LoVo (cell line): ENCODE measurements at regions not wholly inside any gene's neighbourhood (a gene's known extent, or its start where the extent isn't known, plus 50 kb on each side); places are given as distances from the start of the nearest gene placed in this dataset.

ENCODE experiments used
- DNase-seq: peaks from one replicate; pipeline ENCODE4 v3.0.0-alpha.2; 2016; ENCODE audit warnings: low spot score

DNA sequence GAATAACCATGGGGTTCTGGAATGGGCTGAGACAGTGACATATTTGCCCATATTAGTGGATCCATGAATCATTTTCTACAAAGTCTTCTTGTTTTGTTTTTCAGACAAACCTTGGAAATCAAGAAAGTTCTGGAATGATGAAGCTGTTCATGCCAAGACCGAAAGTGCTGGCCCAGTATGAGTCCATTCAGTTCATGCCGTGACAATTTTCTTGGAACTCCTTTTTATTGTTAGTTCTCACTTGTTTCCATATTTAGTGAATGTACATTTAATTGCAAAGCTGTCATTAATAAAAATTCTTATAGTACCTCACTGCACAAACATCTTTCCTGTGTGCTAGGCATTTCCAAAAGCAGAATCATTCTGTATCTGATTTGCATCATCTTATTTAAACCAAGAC lies 100.6 kb upstream of the KCNJ15 start:
- no peak for DNase-seq

DNA sequence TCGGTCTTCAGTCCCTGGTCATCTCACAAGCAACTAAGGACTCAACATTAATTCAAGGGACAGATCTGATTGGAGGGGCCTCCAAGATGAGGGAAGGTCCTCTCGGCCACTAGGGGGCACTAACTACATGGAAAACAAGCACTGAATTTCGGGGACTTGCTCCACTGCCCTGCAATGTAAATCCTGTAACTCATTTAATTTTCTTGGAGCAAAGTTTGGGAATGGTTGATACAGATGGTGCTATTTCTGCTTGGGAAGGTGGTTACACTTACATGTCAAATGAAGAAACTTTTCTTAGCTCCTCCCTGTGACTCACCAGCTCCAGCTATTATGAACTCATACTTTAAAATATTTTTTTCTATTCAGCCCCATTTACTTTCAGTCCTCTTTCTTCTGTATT lies 97.4 kb upstream of the KCNJ15 start:
- DNase-seq: peak; percentile 42

DNA sequence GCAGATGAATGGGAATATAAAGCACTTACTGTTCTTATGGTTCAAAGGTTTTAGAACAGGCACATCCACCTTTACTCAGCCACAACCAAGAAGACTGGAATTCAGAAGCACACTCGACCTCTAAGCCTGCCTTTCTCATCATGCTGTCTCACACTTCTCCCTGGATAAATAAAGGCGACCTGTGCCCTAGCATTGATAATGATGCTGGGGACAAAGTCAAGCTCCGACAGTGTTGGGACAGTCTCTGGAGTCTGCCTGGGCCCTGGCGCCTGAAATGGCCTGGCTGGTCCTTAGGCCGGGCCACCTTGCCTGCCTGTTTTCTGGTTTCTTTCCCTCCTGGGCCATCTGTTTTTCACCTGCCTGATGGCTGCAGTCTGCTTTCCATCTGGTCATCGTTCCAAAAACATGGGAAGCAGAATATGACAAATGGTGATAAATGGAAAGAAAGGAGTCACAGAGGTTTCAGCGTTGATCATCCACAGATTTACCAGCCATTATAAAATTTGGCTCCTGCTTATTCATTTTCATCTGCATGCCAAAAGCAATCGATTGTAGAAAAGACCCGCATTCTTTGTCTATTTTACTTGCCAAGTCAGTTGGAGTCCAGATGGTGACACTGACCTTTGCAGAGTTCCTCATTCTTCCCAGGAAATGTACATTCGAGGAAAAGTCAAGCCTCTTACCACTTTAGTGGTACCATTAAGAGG lies 91.2 kb upstream of the KCNJ15 start:
- DNase-seq: no peak

DNA sequence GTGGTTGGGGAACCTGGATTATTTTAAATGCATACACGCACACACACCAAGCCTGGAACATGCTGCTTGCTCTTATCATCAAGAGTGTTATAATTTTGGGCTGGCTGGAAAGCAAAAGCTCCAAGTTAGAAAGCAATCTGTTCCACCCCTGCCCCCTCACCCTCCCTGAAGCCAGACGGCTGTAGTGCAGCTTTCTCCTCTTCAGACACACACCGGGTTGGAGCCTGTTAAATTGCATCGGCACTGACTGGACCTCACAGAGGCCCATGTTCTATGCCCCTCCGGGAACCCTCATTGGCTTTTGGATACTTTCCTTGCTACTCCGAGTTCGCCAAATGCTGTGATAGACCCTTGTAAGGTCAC lies 90.6 kb upstream of the KCNJ15 start:
- no peak for DNase-seq

DNA sequence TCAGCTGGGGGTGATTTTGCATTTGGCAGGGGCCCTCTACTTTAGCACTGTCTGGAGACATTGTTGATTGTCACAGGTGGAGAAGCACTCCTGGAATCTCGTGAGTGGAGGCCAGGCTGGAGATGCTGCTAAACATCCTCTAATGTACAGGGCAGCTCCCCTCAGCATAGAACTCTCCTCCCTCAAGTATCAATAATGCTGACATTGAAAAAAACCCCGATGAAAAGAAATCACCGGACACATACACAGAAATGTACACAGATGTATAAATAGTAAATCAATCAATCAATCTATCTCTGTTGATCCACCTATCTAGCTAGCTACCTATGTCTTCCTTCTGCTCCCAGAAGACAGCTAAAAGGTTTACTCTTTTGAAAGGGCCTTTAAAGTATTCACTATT lies 89.4 kb upstream of the KCNJ15 start:
- DNase-seq: no peak

DNA sequence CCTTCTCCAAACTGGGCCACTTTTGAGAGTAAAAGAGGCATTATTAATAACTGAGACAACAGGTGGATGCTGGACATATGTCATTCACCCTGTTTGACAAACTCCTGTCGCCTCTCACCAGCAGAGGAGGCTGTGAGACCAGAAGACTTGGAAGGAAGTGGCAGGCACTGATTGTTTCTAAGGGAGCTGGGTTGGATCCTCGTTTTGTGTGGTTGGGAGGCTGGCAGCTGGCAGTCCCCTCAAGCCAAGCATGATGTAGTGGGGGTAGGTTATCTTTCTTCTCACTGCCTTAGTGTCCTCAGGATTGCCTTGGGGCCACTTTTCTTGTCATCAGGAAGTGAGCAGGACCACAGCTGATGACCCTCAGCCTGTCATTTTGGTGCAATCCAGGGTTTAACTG lies 86.5 kb upstream of the KCNJ15 start:
- DNase-seq: no peak

DNA sequence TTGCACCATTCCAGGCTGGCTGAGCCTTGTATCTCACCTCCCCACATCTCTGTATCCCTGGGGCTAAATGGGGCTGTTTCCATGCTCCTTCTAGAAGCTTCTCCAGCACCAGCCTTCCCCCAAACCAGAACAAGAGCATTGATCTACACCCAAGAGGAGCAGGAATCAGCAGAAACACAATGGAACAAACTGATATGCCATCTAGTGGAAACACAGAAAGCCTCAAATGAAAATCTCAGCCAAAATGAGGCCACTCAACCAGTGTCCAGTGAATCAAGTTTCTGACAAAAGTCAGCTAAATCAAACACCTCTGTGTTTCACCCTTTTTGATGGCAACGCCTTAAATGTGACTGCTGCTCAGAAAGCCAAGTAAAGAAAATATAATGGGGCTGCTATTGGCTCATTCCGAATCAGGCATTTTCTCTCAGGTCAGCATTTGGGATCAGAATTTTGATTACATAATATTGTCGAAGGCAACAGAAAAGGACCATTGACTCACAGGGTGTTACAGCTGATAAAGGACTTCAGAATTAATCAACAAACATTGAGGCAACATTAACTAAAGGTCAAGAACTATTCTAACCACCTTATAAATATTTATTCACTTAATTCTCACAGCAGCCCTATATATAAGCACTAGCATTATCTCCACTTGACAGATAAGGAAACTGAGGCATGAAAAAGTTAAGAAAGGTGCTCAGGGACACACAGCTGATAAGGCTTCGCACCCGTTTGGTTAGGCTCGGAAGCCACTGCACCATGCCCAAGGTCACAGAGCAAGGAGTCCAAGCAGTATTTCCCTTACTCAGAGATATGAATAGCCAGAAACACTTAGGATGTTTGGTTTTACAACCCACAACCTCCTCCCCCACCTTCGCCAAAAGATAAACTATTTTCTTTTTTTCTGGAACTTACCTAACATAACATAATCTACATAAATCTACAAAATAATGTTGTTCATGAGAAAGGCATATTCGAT lies 85.8 kb upstream of the KCNJ15 start:
- no peak for DNase-seq

DNA sequence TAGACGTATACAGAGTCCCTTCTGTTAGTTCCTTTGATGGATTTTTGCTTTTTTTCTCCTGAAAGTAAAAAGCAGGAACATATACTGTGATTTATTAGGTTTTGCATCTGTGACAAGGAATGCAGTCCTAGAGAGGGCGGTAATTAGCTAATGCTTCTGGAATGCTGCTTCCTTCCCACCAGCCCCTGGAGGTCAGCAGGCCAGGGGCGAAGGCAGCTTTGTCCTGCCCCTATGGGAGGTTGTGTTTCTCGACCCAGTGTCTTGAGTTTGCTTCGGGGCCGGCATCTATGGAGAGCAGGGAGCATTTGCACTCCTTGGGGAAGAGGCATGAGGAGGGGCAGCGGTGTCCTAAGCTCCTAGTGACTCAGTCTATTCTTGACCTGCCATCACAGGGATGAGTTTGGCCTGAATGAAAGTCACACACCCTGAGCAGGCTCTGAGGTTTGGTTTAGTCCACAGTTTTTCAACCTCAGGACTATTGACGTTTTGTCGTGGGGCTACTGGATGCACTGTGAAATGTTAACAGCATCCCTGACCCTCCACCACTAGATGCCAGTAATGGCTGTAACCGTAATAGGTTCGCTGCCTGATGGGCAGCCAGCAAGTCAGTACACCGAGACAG lies 85.0 kb upstream of the KCNJ15 start:
- DNase-seq: no peak

DNA sequence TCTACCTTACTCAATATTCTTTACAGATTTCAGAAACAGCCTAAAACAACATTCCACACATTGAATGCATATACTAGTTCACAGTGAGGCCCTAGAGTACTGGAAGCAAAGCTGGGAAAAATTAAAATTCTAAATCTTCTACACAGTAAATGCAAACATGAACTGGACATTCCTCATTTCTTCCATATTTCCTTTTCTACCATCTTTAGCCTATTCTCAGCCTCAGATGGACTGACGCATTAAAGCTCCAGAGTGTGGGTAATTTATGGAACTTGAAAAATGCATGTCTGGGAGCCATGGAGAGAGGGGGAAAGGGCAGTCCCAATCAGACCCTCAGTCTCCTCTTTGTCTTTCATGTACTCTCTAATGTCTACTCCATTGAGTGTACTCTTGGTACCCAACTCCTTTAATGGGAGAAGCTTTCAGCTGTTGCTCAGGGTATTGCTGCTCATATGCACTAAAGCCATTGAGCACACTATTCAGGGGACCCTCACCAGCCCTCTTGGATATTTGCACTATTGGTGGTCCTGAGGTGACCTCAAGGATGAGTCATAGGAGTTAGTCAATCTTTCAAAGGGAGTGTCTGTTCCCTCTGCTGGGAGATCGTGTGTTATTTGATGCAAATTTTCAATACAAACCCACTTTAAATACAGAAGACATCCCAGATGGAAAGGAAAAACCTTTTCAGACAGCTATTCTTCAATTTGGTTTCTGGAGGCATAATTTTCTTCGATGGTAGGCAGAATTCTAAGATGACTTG lies 83.3 kb upstream of the KCNJ15 start:
- DNase-seq: no peak

DNA sequence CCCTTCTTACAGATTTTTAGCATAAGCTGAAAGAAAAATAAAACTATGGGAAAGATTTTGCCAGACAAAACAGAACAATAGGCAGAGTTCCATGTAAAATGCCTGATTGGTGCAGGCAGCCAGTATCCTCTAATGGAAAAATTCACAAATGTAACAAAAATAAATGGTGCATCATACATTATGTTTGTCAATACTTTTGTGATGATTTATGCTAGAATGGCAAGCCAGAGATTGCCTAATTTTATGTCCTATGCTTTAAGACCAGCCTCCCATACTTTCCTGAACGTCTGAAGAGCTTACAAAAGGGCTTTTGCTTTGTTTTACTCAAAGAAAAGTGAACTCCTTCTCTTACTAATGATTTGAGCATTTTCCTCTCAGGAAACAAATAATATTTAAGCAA lies 81.5 kb upstream of the KCNJ15 start:
- no peak for DNase-seq

DNA sequence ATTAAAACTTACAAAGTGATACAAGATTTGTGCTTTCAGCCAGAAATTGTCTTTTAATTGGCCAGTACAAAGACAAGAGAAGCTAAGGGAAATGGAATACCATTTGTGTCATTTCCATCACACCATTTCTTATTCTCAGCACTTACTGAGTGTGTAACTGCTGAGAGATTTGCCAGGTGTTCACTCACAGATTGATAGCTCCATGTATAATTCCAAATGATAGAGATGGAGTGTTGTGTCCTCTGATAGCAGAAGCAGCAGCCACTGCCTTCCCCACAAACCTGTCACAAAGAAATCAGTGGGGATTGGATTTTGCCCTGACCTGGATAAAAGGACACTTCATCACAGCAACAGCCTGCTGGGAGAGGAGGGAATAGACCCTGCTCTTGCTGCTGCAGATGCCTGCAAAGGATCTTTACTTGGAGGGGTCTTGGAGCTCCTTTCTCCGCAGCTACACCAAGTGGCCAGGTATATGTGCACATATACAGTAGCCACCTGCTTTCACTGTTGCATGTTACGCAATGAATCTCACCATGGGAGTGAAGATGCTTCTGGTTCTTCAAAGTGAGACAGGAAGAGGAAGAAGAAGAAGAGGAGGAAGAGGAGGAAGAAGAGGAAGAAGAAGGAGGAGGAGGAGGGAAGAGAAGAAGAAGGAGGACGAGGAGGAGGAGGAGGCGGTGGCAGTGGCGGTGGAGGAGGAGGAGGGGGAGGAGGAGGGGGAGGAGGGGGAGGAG lies 78.7 kb upstream of the KCNJ15 start:
- no peak for DNase-seq

DNA sequence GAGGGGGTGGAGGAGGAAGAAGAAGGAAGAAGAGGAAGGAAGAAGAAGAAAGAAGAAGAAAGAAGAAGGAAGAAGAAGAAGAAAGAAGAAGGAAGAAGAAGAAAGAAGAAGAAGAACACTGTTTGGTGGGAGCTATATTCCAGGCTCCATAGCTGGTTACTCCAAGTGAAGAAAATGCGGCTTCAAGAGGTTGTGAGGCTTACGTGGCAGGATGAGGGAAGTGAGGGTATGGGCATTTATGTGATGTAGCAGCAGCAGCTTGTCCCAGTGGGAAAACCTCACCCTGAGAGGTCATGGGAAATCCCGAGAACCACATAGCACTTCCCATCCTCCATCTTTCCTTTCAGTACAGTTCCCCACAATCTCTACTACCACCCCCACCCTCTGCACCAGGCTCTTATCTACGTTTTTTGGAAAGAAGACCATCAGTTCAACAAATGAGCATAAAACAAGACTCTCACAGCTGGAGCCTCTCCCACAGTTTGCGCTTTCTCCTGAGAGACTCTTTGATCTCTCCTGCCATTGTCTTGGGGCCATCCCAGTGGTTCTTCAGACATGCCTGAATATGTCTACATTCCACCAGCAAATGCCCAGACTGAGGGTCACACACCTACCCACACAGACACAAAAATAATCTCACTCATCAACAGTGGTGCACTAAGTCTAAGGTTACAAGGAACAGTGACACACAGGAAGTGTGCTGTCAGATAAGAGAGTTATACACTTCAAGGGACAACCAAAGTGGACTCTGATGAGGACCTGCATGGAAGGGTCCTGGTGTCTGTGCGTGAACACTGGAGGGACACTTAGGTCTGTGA lies 77.9 kb upstream of the KCNJ15 start:
- DNase-seq: no peak

DNA sequence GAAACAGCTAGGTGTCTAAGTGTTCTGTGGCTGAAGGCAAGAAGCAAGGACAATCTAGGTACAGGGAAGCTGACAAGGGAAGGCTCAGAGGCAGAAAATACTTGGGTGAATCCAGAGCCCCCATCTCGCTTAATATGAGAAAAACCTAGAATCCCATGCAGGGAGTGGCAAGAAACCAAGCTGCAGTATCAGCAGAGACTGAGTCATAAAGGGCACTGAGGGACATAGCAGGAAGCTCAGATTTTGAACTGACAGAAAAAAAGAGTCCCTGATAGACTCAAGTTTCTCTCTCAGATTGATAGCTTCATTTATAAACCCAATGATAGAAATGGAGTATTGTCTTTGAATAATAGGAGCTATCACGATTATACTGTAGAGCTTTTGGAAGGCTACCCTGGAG lies 77.3 kb upstream of the KCNJ15 start:
- no peak for DNase-seq

DNA sequence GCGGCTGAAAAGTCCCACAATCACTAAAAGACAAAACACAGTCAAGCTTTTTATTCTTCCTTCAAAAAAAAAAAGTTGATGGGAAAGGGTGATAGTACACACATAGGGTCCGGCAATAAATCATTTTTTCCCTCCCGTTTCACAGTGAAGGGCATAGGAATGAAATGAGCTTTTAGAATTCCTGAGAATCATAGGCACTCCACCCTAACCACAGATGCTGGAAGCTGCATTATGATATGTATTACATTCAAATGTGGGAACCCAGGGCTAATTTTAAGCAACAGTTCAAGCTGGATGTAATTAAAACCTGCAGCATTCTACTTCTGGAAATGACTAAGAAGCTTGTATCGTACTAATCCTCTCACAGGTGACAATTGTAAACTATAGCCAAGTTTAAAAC lies 75.7 kb upstream of the KCNJ15 start:
- DNase-seq: no peak

DNA sequence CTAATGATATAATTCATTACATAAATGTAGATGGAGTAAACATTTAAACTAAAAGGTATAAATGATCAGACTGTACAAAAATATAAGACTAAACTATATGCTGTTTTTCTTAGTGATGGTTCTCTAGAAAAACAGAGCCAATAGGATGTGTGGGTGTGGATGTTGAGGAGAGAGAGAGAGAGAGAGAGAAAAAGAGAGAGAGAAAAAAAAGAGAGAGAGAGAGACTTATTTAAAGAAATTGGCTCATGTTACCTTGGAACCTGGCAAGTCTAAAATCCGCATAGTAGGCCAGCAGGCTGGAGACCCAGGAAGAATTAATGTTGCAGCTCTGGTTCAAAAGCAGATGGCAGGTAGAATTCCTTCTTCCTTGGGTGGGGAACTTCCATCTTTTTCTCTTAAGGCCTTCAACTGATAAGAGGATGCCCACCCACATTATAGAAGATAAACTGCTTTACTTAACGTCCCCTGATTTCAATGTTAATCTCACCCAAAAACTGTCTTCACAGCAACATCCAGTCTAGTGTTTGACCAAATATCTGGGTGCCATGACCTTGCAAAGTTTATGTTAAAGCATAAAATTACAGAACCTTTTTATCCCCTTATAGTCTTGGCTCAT lies 74.3 kb upstream of the KCNJ15 start:
- DNase-seq: no peak

DNA sequence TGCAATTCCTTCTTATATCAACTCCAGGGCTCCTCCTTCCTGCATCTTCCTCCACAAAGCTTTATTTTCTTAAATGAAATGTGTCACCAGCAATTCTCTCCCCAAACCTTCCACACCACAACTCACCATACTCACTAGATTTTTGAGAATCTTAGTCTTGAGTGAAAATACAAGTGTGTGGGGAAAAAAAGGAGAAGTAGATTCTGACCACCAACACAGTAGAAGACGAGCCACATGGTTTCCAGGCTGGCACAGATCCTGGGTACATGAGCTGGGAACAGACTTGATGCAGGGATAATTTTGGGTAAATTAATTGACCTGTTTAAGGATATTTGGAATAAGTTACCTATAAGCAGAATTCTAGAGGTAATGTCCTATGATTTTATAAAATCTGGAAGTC lies 72.8 kb upstream of the KCNJ15 start:
- DNase-seq: no peak

DNA sequence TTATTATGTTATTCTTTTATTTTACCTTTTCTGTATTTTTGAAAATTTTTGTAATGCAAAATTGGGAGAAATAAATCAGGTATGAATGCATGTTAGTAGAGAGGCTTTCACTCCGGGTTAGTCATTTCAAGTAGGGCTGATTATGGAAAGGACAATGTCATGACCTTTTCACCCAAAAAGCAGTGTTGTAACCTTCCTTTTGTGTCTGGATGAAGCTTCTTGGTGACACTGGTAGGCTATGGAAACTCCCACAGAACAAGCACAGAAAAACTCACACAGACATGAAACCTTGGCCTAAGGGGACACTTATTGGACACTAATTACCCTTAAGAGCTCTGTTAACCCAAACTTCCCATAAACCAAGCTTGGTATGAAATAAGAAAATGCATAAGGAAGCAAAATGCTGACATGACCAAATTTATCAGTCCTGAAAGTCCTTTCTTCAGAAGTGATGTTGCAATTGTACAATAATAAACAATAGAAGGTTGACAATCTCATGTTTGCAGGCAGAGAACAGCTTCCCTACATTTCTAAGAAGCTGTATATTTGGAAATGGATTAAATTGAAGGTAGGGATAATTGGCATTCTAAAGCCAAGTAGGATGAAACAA lies 70.0 kb upstream of the KCNJ15 start:
- DNase-seq: no peak

DNA sequence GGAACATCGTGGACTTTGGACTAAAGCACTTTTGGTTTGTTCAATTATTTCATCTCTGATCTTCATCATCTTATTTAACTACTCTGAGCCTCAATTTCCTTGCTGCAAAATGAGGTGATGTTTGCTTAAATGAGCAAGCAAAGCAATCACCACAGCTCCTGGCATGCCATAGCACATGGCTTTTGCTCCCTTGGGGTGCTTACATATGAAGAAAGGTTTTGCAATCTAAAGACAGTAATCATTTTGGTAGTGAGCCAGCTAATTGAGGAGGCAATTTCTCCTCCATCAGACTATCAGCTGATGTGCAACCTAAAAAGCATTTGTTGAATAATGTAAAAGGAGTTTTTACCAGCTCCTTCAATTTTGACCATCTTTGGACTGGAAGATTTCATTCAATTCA lies 68.8 kb upstream of the KCNJ15 start:
- DNase-seq: no peak

DNA sequence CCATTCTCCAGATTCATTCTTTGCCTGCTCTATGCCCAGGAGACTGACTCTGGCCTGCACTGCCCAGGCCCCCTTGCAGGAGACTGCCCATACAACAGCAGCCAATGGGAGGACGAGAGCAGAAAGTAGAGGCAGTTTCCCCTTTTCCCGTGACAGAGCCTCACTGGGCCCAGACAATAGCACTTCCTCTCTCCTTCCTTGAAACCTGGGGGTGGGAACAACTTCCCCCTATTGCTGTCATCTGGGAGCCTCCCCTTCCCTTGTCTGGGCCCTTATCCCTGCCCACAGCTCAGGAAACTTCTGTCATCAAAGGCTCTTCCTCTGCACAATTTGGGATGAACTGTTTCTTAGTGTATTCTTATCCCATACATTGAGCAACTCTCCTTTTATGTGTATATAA lies 60.8 kb upstream of the KCNJ15 start:
- DNase-seq: no peak

DNA sequence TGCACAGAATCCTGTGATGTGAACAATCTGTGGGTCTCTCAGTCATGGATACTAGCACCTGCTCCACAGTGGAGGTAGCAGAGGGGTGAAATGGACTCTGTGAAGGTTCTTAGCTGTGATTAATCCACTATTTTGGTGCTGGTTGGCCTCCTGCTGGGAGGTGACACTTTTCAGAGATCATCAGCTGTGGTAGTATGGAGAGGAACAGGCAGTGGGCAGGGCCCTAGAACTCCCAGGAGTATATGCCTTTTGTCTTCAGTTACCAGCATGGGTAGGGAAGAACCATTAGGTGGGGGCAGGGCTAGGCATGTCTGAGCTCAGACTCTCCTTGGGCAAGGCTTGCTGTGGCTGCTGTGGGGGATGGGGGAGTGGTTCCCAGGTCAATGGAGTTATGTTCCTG lies 54.0 kb upstream of the KCNJ15 start:
- DNase-seq: no peak
